ENCODE measurements at regions not wholly inside any gene's neighbourhood (a gene's known extent, or its start where the extent isn't known, plus 50 kb on each side); places are given as distances from the start of the nearest gene placed in this dataset.

DNA sequence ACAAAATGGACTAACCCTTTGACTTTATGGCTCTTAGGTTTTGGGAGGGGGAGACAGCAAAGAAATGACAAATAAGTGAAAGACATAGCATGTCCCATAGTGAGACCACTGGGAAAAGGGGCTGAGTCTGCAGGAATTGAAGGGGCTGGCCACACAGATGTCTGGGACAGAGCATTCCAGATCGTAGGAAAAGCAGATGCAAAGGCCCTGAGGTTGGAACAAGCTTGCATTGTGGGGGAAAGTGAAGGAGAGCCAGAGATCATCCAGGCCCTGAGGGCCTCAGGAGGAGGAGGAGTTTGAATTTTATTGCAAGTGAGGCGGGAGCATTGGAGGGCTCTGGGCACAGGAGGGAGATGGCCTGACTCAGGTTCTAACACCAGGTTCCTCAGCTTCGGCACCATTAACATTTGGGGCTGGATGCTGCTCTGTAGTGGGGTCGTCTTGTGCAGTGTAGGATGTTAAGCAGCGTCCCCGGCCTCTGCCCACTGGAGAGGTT lies 97.5 kb downstream of the CEBPB start:
- TF ChIP-seq, protein P1, sequence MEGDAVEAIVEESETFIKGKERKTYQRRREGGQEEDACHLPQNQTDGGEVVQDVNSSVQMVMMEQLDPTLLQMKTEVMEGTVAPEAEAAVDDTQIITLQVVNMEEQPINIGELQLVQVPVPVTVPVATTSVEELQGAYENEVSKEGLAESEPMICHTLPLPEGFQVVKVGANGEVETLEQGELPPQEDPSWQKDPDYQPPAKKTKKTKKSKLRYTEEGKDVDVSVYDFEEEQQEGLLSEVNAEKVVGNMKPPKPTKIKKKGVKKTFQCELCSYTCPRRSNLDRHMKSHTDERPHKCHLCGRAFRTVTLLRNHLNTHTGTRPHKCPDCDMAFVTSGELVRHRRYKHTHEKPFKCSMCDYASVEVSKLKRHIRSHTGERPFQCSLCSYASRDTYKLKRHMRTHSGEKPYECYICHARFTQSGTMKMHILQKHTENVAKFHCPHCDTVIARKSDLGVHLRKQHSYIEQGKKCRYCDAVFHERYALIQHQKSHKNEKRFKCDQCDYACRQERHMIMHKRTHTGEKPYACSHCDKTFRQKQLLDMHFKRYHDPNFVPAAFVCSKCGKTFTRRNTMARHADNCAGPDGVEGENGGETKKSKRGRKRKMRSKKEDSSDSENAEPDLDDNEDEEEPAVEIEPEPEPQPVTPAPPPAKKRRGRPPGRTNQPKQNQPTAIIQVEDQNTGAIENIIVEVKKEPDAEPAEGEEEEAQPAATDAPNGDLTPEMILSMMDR (IDR thresholded peaks at IDR 0.05 in 4 of 5, conservative IDR thresholded peaks at IDR 0.05 in 1 of 5): no peak
- TF ChIP-seq POLR2A (IDR thresholded peaks at IDR 0.05): no peak

All from gastrocnemius medialis (tissue), 4 donors.